Liver (tissue), 3 donors: ENCODE measurements at regions not wholly inside any gene's neighbourhood (a gene's known extent, or its start where the extent isn't known, plus 50 kb on each side); places are given as distances from the start of the nearest gene placed in this dataset.

Experiments
- CTCF ChIP-seq: fragments of 150-350 bp; IDR thresholded peaks from 2 replicates; pipeline ENCODE4 v1.5.1; 2017; ENCODE audit warnings: improper control_type of control experiment, low read depth, low read length; ENCODE audit not compliant: missing input control
- HNF4A ChIP-seq, 2 donors: conservative IDR thresholded peaks; 2 replicates each; pipeline ENCODE4 v1.6.1; 2016; ENCODE audit warnings: antibody characterized with exemption in 2 of 2, mild to moderate bottlenecking in 2 of 2
- RAD21 ChIP-seq, 2 donors: IDR thresholded peaks; 2 replicates each; pipeline ENCODE4 v1.6.1; 2016; ENCODE audit warnings: antibody characterized with exemption in 2 of 2, mild to moderate bottlenecking in 2 of 2
- YY1 ChIP-seq: IDR thresholded peaks from 2 replicates; pipeline ENCODE4 v1.6.1; 2016; ENCODE audit warnings: antibody characterized with exemption, mild to moderate bottlenecking
- donor health status: healthy.
- donor health status: healthy.

GRCh38 chr9:99638971-99639370, 182.7 kb upstream of the NR4A3 start:
- TF ChIP-seq HNF4A (conservative IDR thresholded peaks at IDR 0.05): no peak
- no peak for TF ChIP-seq CTCF
- TF ChIP-seq RAD21 (IDR thresholded peaks at IDR 0.05): no peak
- no peak for TF ChIP-seq YY1
